ENCODE measurements at regions not wholly inside any gene's neighbourhood (a gene's known extent, or its start where the extent isn't known, plus 50 kb on each side); places are given as distances from the start of the nearest gene placed in this dataset.

- intact Hi-C loops (cut with micrococcal nuclease; ENCODE audit: unreplicated experiment) (no loop called here), in situ Hi-C loops (cut with MboI) (no loop called here)
- no peaks in the 10 kb centered on the region for H3K27me3 ChIP-seq (replicated peaks in 1 of 2; ENCODE audit: control insufficient read depth in 2 of 2, insufficient read depth in 2 of 2, low read length in 1 of 2)
- ATAC-seq = no peak
- H3K4me1 ChIP-seq (ENCODE audit: control insufficient read depth, insufficient read depth, low read length) = no peaks in the 10 kb centered on the region
- no peaks in the 10 kb centered on the region for H3K36me3 ChIP-seq (ENCODE audit: control insufficient read depth in 2 of 2, insufficient read depth in 2 of 2, low read length in 1 of 2)
- DNase-seq (ENCODE audit: low read depth, low spot score) = no peak
- H3K9me3 ChIP-seq (replicated peaks; ENCODE audit: control insufficient read depth, insufficient read depth, low read length) = no peaks in the 10 kb centered on the region
- H3K79me2 ChIP-seq (ENCODE audit: control insufficient read depth, insufficient read depth, low read length) = no peaks in the 10 kb centered on the region
- BruUV-seq (replicated peaks) = no TSS peak
- ChIA-PET SMC1A (ENCODE audit: uncharacterized antibody, unreplicated experiment) (no interaction called here), RAD21 (ENCODE audit: unreplicated experiment) (no interaction called here), CTCF (no interaction called here), POLR2A (no interaction called here)
- TF ChIP-seq ZNF592 (IDR thresholded peaks at IDR 0.05) = no peak
- FAIRE-seq = no peak
- no peak overlapping the region for H3K4me3 ChIP-seq
- no peak overlapping the region for H2AFZ ChIP-seq (ENCODE audit: control insufficient read depth, low read depth, low read length)
- no peak overlapping the region for H3K27ac ChIP-seq (ENCODE audit: control insufficient read depth, insufficient read depth)
- H3K9ac ChIP-seq (ENCODE audit: control insufficient read depth, insufficient read depth, low read length) = no peak overlapping the region
- H4K20me1 ChIP-seq (ENCODE audit: control insufficient read depth, insufficient read depth) = no peaks in the 10 kb centered on the region
- WGBS (ENCODE audit: insufficient coverage, insufficient replicate concordance, low lambda C conversion rate, missing lambda C conversion rate) = 41% methylated on average over 4 of the region's 4 CpGs
- no peak overlapping the region for H3K4me2 ChIP-seq (ENCODE audit: control insufficient read depth, insufficient read depth)
Measured at GRCh38 chr2:125867908-125868307, 788.0 kb upstream of the GYPC start.

- POLR2A ChIA-PET = no interaction called here
- Histone ChIP-seq H3K4me3 (no peak overlapping the region), H3K4me1 (ENCODE audit: control insufficient read depth, insufficient read depth, low read length) (no peaks in the 10 kb centered on the region), H3K36me3 (ENCODE audit: control insufficient read depth in 2 of 2, insufficient read depth in 2 of 2, low read length in 1 of 2) (no peaks in the 10 kb centered on the region), H2AFZ (ENCODE audit: control insufficient read depth, low read depth, low read length) (no peak overlapping the region), H3K79me2 (ENCODE audit: control insufficient read depth, insufficient read depth, low read length) (no peaks in the 10 kb centered on the region), H3K4me2 (ENCODE audit: control insufficient read depth, insufficient read depth) (no peak overlapping the region), H4K20me1 (ENCODE audit: control insufficient read depth, insufficient read depth) (no peaks in the 10 kb centered on the region), H3K9me3 (replicated peaks; ENCODE audit: control insufficient read depth, insufficient read depth, low read length) (no peaks in the 10 kb centered on the region), H3K27me3 (replicated peaks in 1 of 2; ENCODE audit: control insufficient read depth in 2 of 2, insufficient read depth in 2 of 2, low read length in 1 of 2) (no peaks in the 10 kb centered on the region), H3K9ac (ENCODE audit: control insufficient read depth, insufficient read depth, low read length) (no peak overlapping the region), H3K27ac (ENCODE audit: control insufficient read depth, insufficient read depth) (no peak overlapping the region)
- SMC1A ChIA-PET (ENCODE audit: uncharacterized antibody, unreplicated experiment) = no interaction called here
- 0% methylated on average over 2 of the region's 2 CpGs for WGBS (ENCODE audit: insufficient coverage, insufficient replicate concordance, low lambda C conversion rate, missing lambda C conversion rate)
- BruUV-seq (replicated peaks) = no TSS peak
- CTCF ChIA-PET = no interaction called here
- DNase-seq (ENCODE audit: low read depth, low spot score) = no peak
- RAD21 ChIA-PET (ENCODE audit: unreplicated experiment) = no interaction called here
- intact Hi-C loops (cut with micrococcal nuclease; ENCODE audit: unreplicated experiment) (no loop called here), in situ Hi-C loops (cut with MboI) (no loop called here)
- no peak for FAIRE-seq
- no peak for TF ChIP-seq IRF3 (IDR thresholded peaks at IDR 0.05)
- TF ChIP-seq HDAC2 (IDR thresholded peaks at IDR 0.05) = no peak
- TF ChIP-seq KAT2A (conservative IDR thresholded peaks at IDR 0.05; ENCODE audit: control insufficient read depth, low read depth, low read length) = no peak
- TF ChIP-seq ZSCAN29 (IDR thresholded peaks at IDR 0.05) = no peak
- no peak for TF ChIP-seq POLR2AphosphoS2 (IDR thresholded peaks at IDR 0.05; ENCODE audit: low read depth, low read length)
- no peak for TF ChIP-seq DPF2 (IDR thresholded peaks at IDR 0.05)
- ATAC-seq = no peak
Measured at GRCh38 chr2:125870264-125870663, 785.7 kb upstream of the GYPC start.

Data from GM12878 (cell line).